ENCODE measurements at regions not wholly inside any gene's neighbourhood (a gene's known extent, or its start where the extent isn't known, plus 50 kb on each side); places are given as distances from the start of the nearest gene placed in this dataset.

DNA sequence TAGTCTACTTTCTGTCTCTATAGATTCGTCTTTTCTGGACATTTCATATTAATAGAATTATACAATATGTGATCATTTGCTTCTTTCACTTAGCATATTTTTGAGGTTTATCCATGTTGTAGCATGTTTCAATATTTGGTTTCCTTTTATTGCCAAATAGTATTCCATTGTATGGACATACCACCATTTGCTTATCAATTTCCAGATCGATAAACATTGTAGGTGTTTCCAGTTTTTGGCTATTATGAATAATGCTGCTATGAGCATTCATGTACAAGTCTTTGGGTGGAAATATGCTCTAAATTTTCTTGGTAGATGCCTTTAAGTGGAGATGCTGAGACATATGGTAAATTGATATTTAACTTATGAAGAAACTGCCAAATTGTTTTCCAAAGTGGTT lies 114.1 kb downstream of the RND3 start:
- no peak for TF ChIP-seq EZH2 (IDR thresholded peaks at IDR 0.05; ENCODE audit: low read length)
- no peak for TF ChIP-seq CTCF (optimal IDR thresholded peaks at IDR 0.05 in 1 of 3, IDR thresholded peaks at IDR 0.05 in 1 of 3, conservative IDR thresholded peaks at IDR 0.05 in 1 of 3; ENCODE audit: extremely low read depth in 1 of 3, insufficient read depth in 2 of 3, low read length in 3 of 3)

All from keratinocyte (primary cell).